DOHH2 (cell line): ENCODE measurements at regions not wholly inside any gene's neighbourhood (a gene's known extent, or its start where the extent isn't known, plus 50 kb on each side); places are given as distances from the start of the nearest gene placed in this dataset.

Source experiments
- CTCF ChIP-seq: fragments of 200-600 bp; sonication (generic); IDR thresholded peaks from one replicate; pipeline ENCODE4 v1.5.1; 2014; ENCODE audit warnings: antibody characterized with exemption, mild to moderate bottlenecking, low read depth, low read length; ENCODE audit not compliant: poor library complexity, severe bottlenecking
- EZH2phosphoT487 ChIP-seq: fragments of 200-600 bp; sonication (generic); IDR thresholded peaks from 2 replicates; pipeline ENCODE4 v1.6.1; 2017; ENCODE audit warnings: borderline replicate concordance, mild to moderate bottlenecking, antibody characterized with exemption, low read length, moderate library complexity, mixed read lengths

GRCh38 chr14:71212093-71212492, 304.8 kb downstream of the PCNX1 start:
- TF ChIP-seq CTCF = no peak
- TF ChIP-seq EZH2phosphoT487 = no peak
